Lower leg skin (tissue), 3 donors: ENCODE measurements at regions not wholly inside any gene's neighbourhood (a gene's known extent, or its start where the extent isn't known, plus 50 kb on each side); places are given as distances from the start of the nearest gene placed in this dataset.

Source experiments
- CTCF ChIP-seq, 3 donors: fragments of 450-650 bp; IDR thresholded peaks; one replicate each; pipeline ENCODE4 v1.5.1; 2016; ENCODE audit warnings: antibody characterized with exemption in 3 of 3, mild to moderate bottlenecking in 3 of 3, moderate library complexity in 2 of 3
- POLR2A ChIP-seq, 2 donors: fragments of 450-650 bp; IDR thresholded peaks; one replicate each; pipeline ENCODE4 v1.6.1; 2016 to 2017; ENCODE audit warnings: antibody characterized with exemption in 2 of 2, mild to moderate bottlenecking in 1 of 2, moderate library complexity in 1 of 2

GRCh38 chr7:8973601-8974000 is 540.2 kb downstream of the NXPH1 start:
- TF ChIP-seq CTCF (IDR thresholded peaks at IDR 0.05): no peak
- no peak for TF ChIP-seq POLR2A (IDR thresholded peaks at IDR 0.05)
